ENCODE measurements at regions not wholly inside any gene's neighbourhood (a gene's known extent, or its start where the extent isn't known, plus 50 kb on each side); places are given as distances from the start of the nearest gene placed in this dataset.

DNA sequence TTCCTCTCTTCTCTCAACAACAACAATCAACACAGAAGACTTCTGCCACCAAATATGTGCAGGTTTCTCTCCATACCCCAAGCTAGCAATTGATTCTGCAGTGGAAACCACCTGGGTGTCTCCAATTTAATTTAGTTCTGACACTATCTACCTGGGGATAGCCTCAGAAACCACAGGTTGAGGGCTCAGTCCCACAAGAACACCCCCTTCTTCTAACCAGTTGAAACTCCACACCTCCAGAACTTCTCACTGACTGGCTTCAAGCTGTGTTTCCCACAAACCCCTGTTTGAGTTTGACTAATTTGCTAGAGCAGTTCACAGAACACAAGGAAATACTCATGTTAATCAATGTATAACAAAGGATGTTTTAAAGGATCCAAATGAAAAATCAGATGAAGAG is 52.5 kb upstream of the SPTLC3 start:
- TF ChIP-seq CTCF (IDR thresholded peaks at IDR 0.05; ENCODE audit: insufficient read depth, low read length, poor library complexity, severe bottlenecking): no peak
- TF ChIP-seq EZH2phosphoT487 (conservative IDR thresholded peaks at IDR 0.05; ENCODE audit: low read length): no peak
- Histone ChIP-seq H3K27me3 (ENCODE audit: low read length) (no peaks in the 10 kb centered on the region), H3K27ac (ENCODE audit: low read depth, low read length) (no peak overlapping the region), H3F3A (ENCODE audit: insufficient read depth) (no peaks in the 10 kb centered on the region), H3K79me2 (ENCODE audit: insufficient read depth, low read length) (no peaks in the 10 kb centered on the region), H3K9ac (ENCODE audit: low read length) (no peak overlapping the region), H3K4me2 (ENCODE audit: low read depth, low read length, poor library complexity, severe bottlenecking) (no peak overlapping the region), H3K9me2 (replicated peaks; ENCODE audit: insufficient read depth, low read length) (no peaks in the 10 kb centered on the region), H3K4me3 (ENCODE audit: insufficient read depth, low read length, poor library complexity, severe bottlenecking) (no peak overlapping the region), H2AFZ (ENCODE audit: low read depth, low read length, severe bottlenecking) (no peak overlapping the region), H3K36me3 (ENCODE audit: low read length) (no peaks in the 10 kb centered on the region), H4K20me1 (ENCODE audit: low read depth, low read length) (no peaks in the 10 kb centered on the region), H3K9me3 (ENCODE audit: insufficient read depth, low read length) (no peaks in the 10 kb centered on the region)

GRCh38 chr20:12957968-12958367 is 50.8 kb upstream of the SPTLC3 start:
- no peak overlapping the region for H3K4me2 ChIP-seq (ENCODE audit: low read depth, low read length, poor library complexity, severe bottlenecking)

More at GRCh38 chr20:12957968-12958367, 50.8 kb upstream of the SPTLC3 start:
- Histone ChIP-seq H3K4me3 (ENCODE audit: insufficient read depth, low read length, poor library complexity, severe bottlenecking) (no peak overlapping the region), H3K27ac (ENCODE audit: low read depth, low read length) (no peak overlapping the region), H4K20me1 (ENCODE audit: low read depth, low read length) (no peaks in the 10 kb centered on the region), H3F3A (ENCODE audit: insufficient read depth) (no peaks in the 10 kb centered on the region), H3K9me3 (ENCODE audit: insufficient read depth, low read length) (no peaks in the 10 kb centered on the region), H3K36me3 (ENCODE audit: low read length) (no peaks in the 10 kb centered on the region), H3K27me3 (ENCODE audit: low read length) (no peaks in the 10 kb centered on the region), H2AFZ (ENCODE audit: low read depth, low read length, severe bottlenecking) (no peak overlapping the region), H3K79me2 (ENCODE audit: insufficient read depth, low read length) (no peaks in the 10 kb centered on the region), H3K9me2 (replicated peaks; ENCODE audit: insufficient read depth, low read length) (no peaks in the 10 kb centered on the region), H3K9ac (ENCODE audit: low read length) (no peak overlapping the region)
- TF ChIP-seq CTCF (IDR thresholded peaks at IDR 0.05; ENCODE audit: insufficient read depth, low read length, poor library complexity, severe bottlenecking) (no peak), EZH2phosphoT487 (conservative IDR thresholded peaks at IDR 0.05; ENCODE audit: low read length) (no peak)
